H1 (cell line): ENCODE measurements at regions not wholly inside any gene's neighbourhood (a gene's known extent, or its start where the extent isn't known, plus 50 kb on each side); places are given as distances from the start of the nearest gene placed in this dataset.

Experiments used
- CTCF ChIA-PET: fragments of 300-600 bp; sonication (Branson Sonifier 250); formaldehyde crosslinking; loops from one replicate; lab custom pipeline; 2021; ENCODE audit not compliant: partially characterized antibody; lab: Charles Lee
- POLR2A ChIA-PET: fragments of 300-600 bp; sonication (Branson Sonifier 250); formaldehyde crosslinking; loops from one replicate; lab custom pipeline; 2021; ENCODE audit warnings: inconsistent platforms; ENCODE audit not compliant: partially characterized antibody; lab: Charles Lee
- DNase-seq, 2 experiments: peaks; one replicate each; pipeline versions ENCODE4 v3.0.0 to v3.0.0-alpha.2; 2010 to 2022; ENCODE audit warnings: low spot score in 2 of 2, low read depth in 1 of 2, mixed read lengths in 1 of 2
- FAIRE-seq: peaks from 2 replicates; lab custom pipeline; 2011; peaks lifted over from hg19 to GRCh38; lab: Jason Lieb, UNC
- H2AFZ ChIP-seq: 2 replicates; pipeline ENCODE4 v1.8.1; 2012; ENCODE audit warnings: low read length, inconsistent platforms
- H2AK5ac ChIP-seq: 2 replicates; pipeline ENCODE4 v1.6.1; 2013; ENCODE audit warnings: low read depth, low read length
- H2BK120ac ChIP-seq: replicated peaks from 2 replicates; pipeline ENCODE3; 2013; ENCODE audit warnings: low read depth, low read length, inconsistent platforms
- H2BK12ac ChIP-seq: 2 replicates; pipeline ENCODE4 v1.6.1; 2013; ENCODE audit warnings: low read depth, low read length
- H2BK15ac ChIP-seq: 2 replicates; pipeline ENCODE4 v1.6.1; 2013; ENCODE audit warnings: low read length
- H2BK20ac ChIP-seq: 2 replicates; pipeline ENCODE4 v1.6.1; 2013; ENCODE audit warnings: low read length
- H2BK5ac ChIP-seq: 2 replicates; pipeline ENCODE4 v1.6.1; 2013; ENCODE audit warnings: low read depth, low read length
- H3K14ac ChIP-seq: 2 replicates; pipeline ENCODE4 v1.6.1; 2013; ENCODE audit warnings: inconsistent platforms; ENCODE audit not compliant: insufficient read length
- H3K18ac ChIP-seq: 2 replicates; pipeline ENCODE4 v1.6.1; 2013; ENCODE audit warnings: low read length; ENCODE audit errors: extremely low read depth
- H3K23ac ChIP-seq: 2 replicates; pipeline ENCODE4 v1.6.1; 2013; ENCODE audit warnings: inconsistent platforms; ENCODE audit not compliant: insufficient read length
- H3K23me2 ChIP-seq: 2 replicates; pipeline ENCODE4 v1.6.1; 2013; ENCODE audit warnings: low read depth, low read length
- H3K27ac ChIP-seq: 2 replicates; pipeline ENCODE4 v1.6.1; 2011; ENCODE audit warnings: low read depth, low read length, inconsistent platforms
- H3K27me3 ChIP-seq, 4 experiments: replicated peaks in 1 of 4; 1 replicate in 1 of 4; 2 replicates in 3 of 4; pipeline versions ENCODE4 v1.6.1 to v1.8.1; 2011 to 2013; ENCODE audit warnings: low read length in 3 of 4, mild to moderate bottlenecking in 3 of 4, inconsistent platforms in 2 of 4, mixed read lengths in 2 of 4, moderate library complexity in 1 of 4; ENCODE audit not compliant: control insufficient read depth in 3 of 4, insufficient read depth in 3 of 4; ENCODE audit errors: extremely low read depth in 1 of 4
- H3K36me3 ChIP-seq, 4 experiments: 2 replicates each; pipeline versions ENCODE4 v1.6.1 to v1.8.1; 2011 to 2013; ENCODE audit warnings: mild to moderate bottlenecking in 4 of 4, low read length in 3 of 4, moderate library complexity in 2 of 4, control low read depth in 1 of 4, inconsistent platforms in 1 of 4; ENCODE audit not compliant: insufficient read depth in 4 of 4, control insufficient read depth in 2 of 4
- H3K4ac ChIP-seq: replicated peaks from 2 replicates; pipeline ENCODE3; 2013; ENCODE audit warnings: low read length, low read depth, mixed read lengths, inconsistent platforms; ENCODE audit not compliant: insufficient read length
- H3K4me1 ChIP-seq, 4 experiments: replicated peaks in 1 of 4; 1 replicate in 1 of 4; 2 replicates in 3 of 4; pipeline versions ENCODE4 v1.6.1 to v1.8.1; 2011 to 2013; ENCODE audit warnings: low read length in 3 of 4, inconsistent platforms in 2 of 4, mixed read lengths in 1 of 4; ENCODE audit not compliant: insufficient read depth in 4 of 4, control insufficient read depth in 3 of 4
- H3K4me2 ChIP-seq, 2 experiments: 2 replicates each; pipeline versions ENCODE4 v1.6.1 to v1.8.1; 2011 to 2013; ENCODE audit warnings: low read depth in 2 of 2, low read length in 2 of 2, control low read depth in 1 of 2, inconsistent platforms in 1 of 2, mild to moderate bottlenecking in 1 of 2; ENCODE audit not compliant: insufficient read depth in 1 of 2
- H3K4me3 ChIP-seq, 4 experiments: fragments of 200-600, 300-600 bp in 1 of 4; sonication (generic), shearing (Covaris generic), sonication (Bioruptor Twin) in 1 of 4; 2 replicates each; pipeline versions ENCODE4 v1.5.1 to v1.8.1; 2011 to 2016; ENCODE audit warnings: low read length in 4 of 4, low read depth in 3 of 4, control low read depth in 2 of 4, inconsistent platforms in 2 of 4, mild to moderate bottlenecking in 2 of 4, mixed read lengths in 1 of 4, moderate library complexity in 1 of 4; ENCODE audit not compliant: insufficient read depth in 2 of 4; ENCODE audit errors: extremely low read depth in 1 of 4
- H3K56ac ChIP-seq: replicated peaks from 2 replicates; pipeline ENCODE3; 2013; ENCODE audit warnings: low read depth, mild to moderate bottlenecking, mixed read lengths, low read length, inconsistent platforms; ENCODE audit not compliant: insufficient read length
- H3K79me1 ChIP-seq: 2 replicates; pipeline ENCODE4 v1.6.1; 2013; ENCODE audit warnings: low read depth, low read length, control low read depth
- H3K79me2 ChIP-seq, 2 experiments: 2 replicates each; pipeline versions ENCODE4 v1.6.1 to v1.8.1; 2012 to 2013; ENCODE audit warnings: low read length in 2 of 2, mild to moderate bottlenecking in 2 of 2, inconsistent platforms in 1 of 2; ENCODE audit not compliant: insufficient read depth in 2 of 2, control insufficient read depth in 1 of 2
- H3K9ac ChIP-seq, 4 experiments: replicated peaks in 1 of 4; 1 replicate in 1 of 4; 2 replicates in 3 of 4; pipeline versions ENCODE4 v1.6.1 to v1.8.1; 2011 to 2013; ENCODE audit warnings: low read depth in 3 of 4, low read length in 3 of 4, control low read depth in 2 of 4, mild to moderate bottlenecking in 2 of 4, moderate library complexity in 2 of 4, inconsistent platforms in 1 of 4; ENCODE audit errors: extremely low read depth in 1 of 4
- H3K9me3 ChIP-seq, 2 experiments: 2 replicates each; pipeline versions ENCODE4 v1.6.1 to v1.8.1; 2012 to 2013; ENCODE audit warnings: mild to moderate bottlenecking in 2 of 2, moderate library complexity in 2 of 2, control low read depth in 1 of 2, inconsistent platforms in 1 of 2, low read depth in 1 of 2, low read length in 1 of 2, mixed read lengths in 1 of 2; ENCODE audit not compliant: insufficient read depth in 2 of 2
- H4K20me1 ChIP-seq, 2 experiments: replicated peaks in 1 of 2; 2 replicates each; pipeline versions ENCODE3 to v1.8.1; 2011 to 2013; ENCODE audit warnings: inconsistent platforms in 2 of 2, low read length in 2 of 2, mild to moderate bottlenecking in 1 of 2; ENCODE audit not compliant: insufficient read depth in 2 of 2, control insufficient read depth in 1 of 2
- H4K5ac ChIP-seq: 2 replicates; pipeline ENCODE4 v1.6.1; 2013; ENCODE audit warnings: low read length, low read depth, mixed read lengths, inconsistent platforms; ENCODE audit not compliant: insufficient read length
- H4K8ac ChIP-seq: 2 replicates; pipeline ENCODE4 v1.8.0; 2013; ENCODE audit warnings: mild to moderate bottlenecking, moderate library complexity, low read length, inconsistent platforms; ENCODE audit not compliant: insufficient read depth; ENCODE audit errors: extremely low read depth
- H4K91ac ChIP-seq: replicated peaks from 2 replicates; pipeline ENCODE3; 2013; ENCODE audit warnings: low read length, mixed read lengths, inconsistent platforms; ENCODE audit not compliant: insufficient read length
- CREB1 ChIP-seq: IDR thresholded peaks from 2 replicates; pipeline ENCODE4 v1.6.1; 2012; ENCODE audit warnings: inconsistent platforms
- JUN ChIP-seq: IDR thresholded peaks from 2 replicates; pipeline ENCODE4 v1.6.1; 2011; ENCODE audit warnings: low read depth, mild to moderate bottlenecking, improper control_type of control experiment, low read length
- NANOG ChIP-seq: IDR thresholded peaks from 2 replicates; pipeline ENCODE4 v1.6.1; 2011; ENCODE audit warnings: low read length, low read depth, mild to moderate bottlenecking, inconsistent platforms; ENCODE audit not compliant: insufficient read depth, poor library complexity, severe bottlenecking
- RFX5 ChIP-seq: IDR thresholded peaks from 2 replicates; pipeline ENCODE4 v1.6.1; 2011; ENCODE audit warnings: low read depth, low read length, improper control_type of control experiment, borderline replicate concordance
- TBP ChIP-seq: IDR thresholded peaks from 2 replicates; pipeline ENCODE4 v1.6.1; 2011; ENCODE audit warnings: low read depth, low read length, improper control_type of control experiment
- WGBS, 2 experiments: shearing (Covaris generic) in 1 of 2; methylation state at CpG; one replicate each; pipeline versions ENCODE4 v1.1.6 to v1.1.7; 2013 to 2015; ENCODE audit warnings: low lambda C conversion rate in 2 of 2, mixed read lengths in 2 of 2, inconsistent platforms in 1 of 2, low coverage in 1 of 2, missing lambda C conversion rate in 1 of 2; ENCODE audit not compliant: insufficient replicate concordance in 2 of 2, insufficient coverage in 1 of 2, insufficient read length in 1 of 2; ENCODE audit errors: extremely low coverage in 1 of 2, missing lambda C conversion rate in 1 of 2; 5-methylcytosine and 5-hydroxymethylcytosine counted together

DNA sequence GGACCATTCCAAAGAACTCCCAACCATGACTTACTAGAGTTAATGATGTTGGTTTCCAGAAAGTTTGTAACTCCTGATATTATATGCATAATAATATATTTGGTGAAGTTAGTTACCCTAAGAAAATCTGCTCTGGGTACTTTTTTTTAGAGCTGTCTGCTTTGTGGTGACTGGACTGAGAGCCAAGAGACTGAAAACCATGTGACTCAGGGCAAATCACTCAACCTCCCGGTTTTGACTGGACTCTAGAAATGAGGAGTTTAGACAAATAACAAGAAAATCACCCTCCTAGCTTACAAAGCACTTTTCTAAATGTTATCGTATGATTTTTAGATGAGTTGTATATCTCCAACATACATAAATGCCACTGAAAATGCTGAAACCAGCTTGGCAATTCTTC lies 138.3 kb upstream of the RND3 start:
- Histone ChIP-seq H4K91ac (no peak overlapping the region), H3K4me2 (no peak overlapping the region), H3K23ac (no peak overlapping the region), H2AFZ (no peak overlapping the region), H4K8ac (no peak overlapping the region), H3K36me3 (no peaks in the 10 kb centered on the region), H2BK15ac (no peak overlapping the region), H3K18ac (no peak overlapping the region), H3K4me3 (no peak overlapping the region), H3K9ac (no peak overlapping the region), H2BK12ac (no peak overlapping the region), H3K4me1 (no peaks in the 10 kb centered on the region), H3K4ac (no peak overlapping the region), H4K5ac (no peak overlapping the region), H2AK5ac (no peak overlapping the region), H3K23me2 (no peaks in the 10 kb centered on the region), H3K27ac (no peak overlapping the region), H3K27me3 (no peaks in the 10 kb centered on the region), H3K14ac (no peak overlapping the region), H3K9me3 (no peaks in the 10 kb centered on the region), H4K20me1 (no peaks in the 10 kb centered on the region), H3K56ac (no peak overlapping the region), H2BK120ac (no peak overlapping the region)
- ChIA-PET CTCF (no interaction called here), POLR2A (no interaction called here)
- no peak for DNase-seq
- no peak for FAIRE-seq
- 94% methylated on average over 2 of the region's 2 CpGs; no CpG with 5 or more reads in 1 of the 2 experiments for WGBS, 2 experiments
- TF ChIP-seq CREB1 (no peak), RFX5 (no peak), NANOG (no peak), JUN (no peak), TBP (no peak)
- TF ChIP-seq, all 59 proteins: peak for 0
- no peak overlapping the region for H2BK5ac ChIP-seq
- H3K79me2 ChIP-seq, result no peaks in the 10 kb centered on the region
- H2BK20ac ChIP-seq, result no peak overlapping the region
- H3K79me1 ChIP-seq, result no peaks in the 10 kb centered on the region
